ENCODE measurements at regions not wholly inside any gene's neighbourhood (a gene's known extent, or its start where the extent isn't known, plus 50 kb on each side); places are given as distances from the start of the nearest gene placed in this dataset.
A peak's percentile ranks its signal among the peaks of the same experiment; 100 is the strongest.

- H3K36me3 ChIP-seq (ENCODE audit: control insufficient read depth, insufficient read depth, low read length) = no peaks in the 10 kb centered on the region
- no peak overlapping the region for H3K4ac ChIP-seq (ENCODE audit: low read depth, low read length)
- H3K9me3 ChIP-seq (ENCODE audit: control insufficient read depth, insufficient read depth, low read length) = no peaks in the 10 kb centered on the region; the same call in 1 of the 2 replicates
- ChIA-PET POLR2A (ENCODE audit: unreplicated experiment) (no interaction called here), CTCF (interaction anchor here (0.7 kb wide), 1 partner anchor 318 kb away, joined by 3 read pairs; no protein-coding TSS in a partner anchor)
- no peak overlapping the region for H4K91ac ChIP-seq (ENCODE audit: insufficient read depth, low read depth, low read length)
- H2AFZ ChIP-seq (replicated peaks; ENCODE audit: low read length, poor library complexity) = no peak overlapping the region
- no peak overlapping the region for H3K27ac ChIP-seq (ENCODE audit: insufficient read depth, low read length)
- no peaks in the 10 kb centered on the region for H3K9me1 ChIP-seq (ENCODE audit: insufficient read depth, low read length)
- intact Hi-C loops (cut with micrococcal nuclease) (no loop called here), in situ Hi-C loops (cut with MboI; ENCODE audit: low sequenced_read_pairs) (no loop called here), dilution Hi-C loops (cut with HindIII; ENCODE audit: low sequenced_read_pairs, unreplicated experiment) (no loop called here)
- no peak overlapping the region for H3K4me3 ChIP-seq (ENCODE audit: insufficient read depth, low read depth, low read length)
- H3K79me1 ChIP-seq (ENCODE audit: low read depth in 1 of 2, low read length in 2 of 2) = no peaks in the 10 kb centered on the region
- no peak for TF ChIP-seq BHLHE40 (IDR thresholded peaks at IDR 0.05; ENCODE audit: low read depth, low read length)
- 0 out of 2 replicates have a peak, but pooled peaks have one; percentile 33 for TF ChIP-seq CEBPB (IDR thresholded peaks at IDR 0.05; ENCODE audit: low read depth, low read length)
- WGBS, 2 experiments (ENCODE audit: extremely low coverage in 2 of 2, insufficient read length in 1 of 2) = no CpG with 5 or more reads among the region's 4 CpGs
- H3K23ac ChIP-seq (ENCODE audit: low read depth, low read length) = no peak overlapping the region
- no peak overlapping the region for H3K14ac ChIP-seq (replicated peaks; ENCODE audit: low read depth, low read length)
- H3K4me1 ChIP-seq (ENCODE audit: control insufficient read depth, insufficient read depth, low read length) = no peaks in the 10 kb centered on the region
- H3K4me2 ChIP-seq (ENCODE audit: low read depth, low read length) = no peak overlapping the region
- no peak overlapping the region for H4K5ac ChIP-seq (ENCODE audit: low read depth, low read length)
- no TSS peak for BruUV-seq (replicated peaks)
- no peak overlapping the region for H4K8ac ChIP-seq (ENCODE audit: low read depth in 2 of 2, low read length in 2 of 2)
- DNase-seq (no peak), ATAC-seq (ENCODE audit: low read depth) (no peak)
- H3K27me3 ChIP-seq (ENCODE audit: control insufficient read depth, insufficient read depth, low read length) = no peaks in the 10 kb centered on the region
- H2BK15ac ChIP-seq (ENCODE audit: low read depth, low read length) = no peak overlapping the region
- H3K9ac ChIP-seq (ENCODE audit: low read depth, low read length) = no peak overlapping the region
- no peak overlapping the region for H3K56ac ChIP-seq (ENCODE audit: extremely low read depth, insufficient read depth, low read length)
- H3K18ac ChIP-seq (ENCODE audit: low read depth, low read length) = no peak overlapping the region
- no peaks in the 10 kb centered on the region for H4K20me1 ChIP-seq (ENCODE audit: insufficient read depth, low read length)
- H2AK9ac ChIP-seq (replicated peaks; ENCODE audit: low read depth, low read length, poor library complexity) = no peak overlapping the region
- H2AK5ac ChIP-seq (ENCODE audit: low read depth, low read length) = no peak overlapping the region
- H2BK5ac ChIP-seq (ENCODE audit: low read depth, low read length, poor library complexity, severe bottlenecking) = no peak overlapping the region
- H2BK120ac ChIP-seq (ENCODE audit: low read depth, low read length) = no peak overlapping the region
- no peak overlapping the region for H2BK20ac ChIP-seq (ENCODE audit: low read depth, low read length)
Observed at GRCh38 chr6:18746727-18747126, 359.6 kb downstream of the RNF144B start.

Data from IMR-90 (cell line).